IPS-18a (cell line): ENCODE measurements at regions not wholly inside any gene's neighbourhood (a gene's known extent, or its start where the extent isn't known, plus 50 kb on each side); places are given as distances from the start of the nearest gene placed in this dataset.
"Not testable (repeated sequence)": the region's sequence is repeated elsewhere in the genome, so short reads cannot be mapped to it uniquely, and the experiment has no call there.

Source experiments
- H3K27ac ChIP-seq: one replicate; pipeline ENCODE4 v1.5.1; 2013; ENCODE audit warnings: low read length
- H3K27me3 ChIP-seq: one replicate; pipeline ENCODE4 v1.6.1; 2013; ENCODE audit warnings: mild to moderate bottlenecking, low read length; ENCODE audit not compliant: control insufficient read depth, insufficient read depth
- H3K36me3 ChIP-seq: one replicate; pipeline ENCODE4 v1.6.1; 2013; ENCODE audit warnings: low read depth, low read length; ENCODE audit not compliant: control insufficient read depth
- H3K4me1 ChIP-seq: one replicate; pipeline ENCODE4 v1.6.1; 2013; ENCODE audit warnings: low read depth, low read length; ENCODE audit not compliant: control insufficient read depth
- H3K4me3 ChIP-seq: one replicate; pipeline ENCODE4 v1.5.1; 2013; ENCODE audit warnings: low read length
- H3K9ac ChIP-seq: one replicate; pipeline ENCODE4 v1.6.1; 2013; ENCODE audit warnings: mild to moderate bottlenecking, low read length, moderate library complexity
- H3K9me3 ChIP-seq: one replicate; pipeline ENCODE4 v1.6.1; 2013; ENCODE audit warnings: low read depth, low read length; ENCODE audit not compliant: control insufficient read depth

GRCh38 chr5:67855523-67855922 is 360.0 kb upstream of the PIK3R1 start:
- Histone ChIP-seq H3K9me3 (no peaks in the 10 kb centered on the region), H3K4me1 (no peaks in the 10 kb centered on the region), H3K4me3 (no peak overlapping the region), H3K27ac (no peak overlapping the region), H3K9ac (no peak overlapping the region), H3K27me3 (no peaks in the 10 kb centered on the region), H3K36me3 (no peaks in the 10 kb centered on the region)

GRCh38 chr5:67850906-67851305 is 364.6 kb upstream of the PIK3R1 start:
- H3K4me1 ChIP-seq, H3K36me3 ChIP-seq: not testable (repeated sequence)

DNA sequence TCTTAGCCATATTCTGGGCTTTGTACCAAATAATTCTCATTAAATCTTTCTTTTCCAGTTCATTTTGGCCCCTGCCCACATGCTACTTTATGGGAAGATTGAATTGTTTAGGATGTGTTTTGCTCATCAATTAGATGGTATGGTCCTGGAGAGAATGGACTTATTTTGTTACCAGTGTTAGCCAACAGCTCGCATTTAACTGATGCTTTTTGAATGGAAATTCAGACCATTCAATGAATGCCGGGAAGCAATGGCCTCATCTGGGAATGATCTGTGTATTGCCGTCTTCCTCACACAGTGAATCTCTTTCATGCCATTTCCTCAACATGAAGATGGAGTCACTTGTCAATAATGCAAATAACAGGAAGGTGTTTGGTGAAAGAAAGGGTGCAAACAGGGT is 370.6 kb upstream of the PIK3R1 start:
- peaks cover 12% of the 10 kb centered on the region for H3K4me1 ChIP-seq
- H3K27ac ChIP-seq = no peak overlapping the region
- no peaks in the 10 kb centered on the region for H3K27me3 ChIP-seq
- H3K9me3 ChIP-seq = no peaks in the 10 kb centered on the region
- no peaks in the 10 kb centered on the region for H3K36me3 ChIP-seq
- no peak overlapping the region for H3K4me3 ChIP-seq
- H3K9ac ChIP-seq = no peak overlapping the region

More at GRCh38 chr5:67850906-67851305, 364.6 kb upstream of the PIK3R1 start:
- not testable (repeated sequence) for H3K4me3 ChIP-seq, H3K9me3 ChIP-seq, H3K27me3 ChIP-seq, H3K27ac ChIP-seq, H3K9ac ChIP-seq

GRCh38 chr5:67842806-67843205 is 372.8 kb upstream of the PIK3R1 start:
- Histone ChIP-seq H3K4me3 (no peak overlapping the region), H3K27ac (no peak overlapping the region), H3K4me1 (peaks cover 12% of the 10 kb centered on the region), H3K9ac (no peak overlapping the region), H3K27me3 (no peaks in the 10 kb centered on the region), H3K36me3 (no peaks in the 10 kb centered on the region), H3K9me3 (no peaks in the 10 kb centered on the region)

GRCh38 chr5:67837225-67837624 is 378.3 kb upstream of the PIK3R1 start:
- H3K36me3 ChIP-seq, H3K9ac ChIP-seq, H3K27ac ChIP-seq, H3K27me3 ChIP-seq, H3K9me3 ChIP-seq, H3K4me1 ChIP-seq, H3K4me3 ChIP-seq: not testable (repeated sequence)

DNA sequence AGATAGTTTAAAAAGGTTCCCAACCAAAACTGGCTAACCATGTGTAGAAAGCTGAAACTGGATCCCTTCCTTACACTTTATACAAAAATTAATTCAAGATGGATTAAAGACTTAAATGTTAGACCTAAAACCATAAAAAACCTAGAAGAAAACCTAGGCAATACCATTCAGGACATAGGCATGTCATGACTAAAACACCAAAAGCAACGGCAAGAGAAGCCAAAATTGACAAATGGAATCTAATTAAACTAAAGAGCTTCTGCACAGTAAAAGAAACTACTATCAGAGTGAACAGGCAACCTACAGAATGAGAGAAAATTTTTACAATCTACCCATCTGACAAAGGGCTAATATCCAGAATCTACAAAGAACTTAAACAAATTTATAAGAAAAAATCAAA is 379.1 kb upstream of the PIK3R1 start:
- not testable (repeated sequence) for H3K27me3 ChIP-seq, H3K36me3 ChIP-seq, H3K9me3 ChIP-seq, H3K4me1 ChIP-seq, H3K4me3 ChIP-seq, H3K9ac ChIP-seq, H3K27ac ChIP-seq

GRCh38 chr5:67831048-67831447 is 384.5 kb upstream of the PIK3R1 start:
- Histone ChIP-seq H3K27me3 (no peaks in the 10 kb centered on the region), H3K9ac (no peak overlapping the region), H3K4me3 (no peak overlapping the region), H3K27ac (no peak overlapping the region), H3K4me1 (peaks cover 6% of the 10 kb centered on the region), H3K9me3 (no peaks in the 10 kb centered on the region), H3K36me3 (no peaks in the 10 kb centered on the region)

DNA sequence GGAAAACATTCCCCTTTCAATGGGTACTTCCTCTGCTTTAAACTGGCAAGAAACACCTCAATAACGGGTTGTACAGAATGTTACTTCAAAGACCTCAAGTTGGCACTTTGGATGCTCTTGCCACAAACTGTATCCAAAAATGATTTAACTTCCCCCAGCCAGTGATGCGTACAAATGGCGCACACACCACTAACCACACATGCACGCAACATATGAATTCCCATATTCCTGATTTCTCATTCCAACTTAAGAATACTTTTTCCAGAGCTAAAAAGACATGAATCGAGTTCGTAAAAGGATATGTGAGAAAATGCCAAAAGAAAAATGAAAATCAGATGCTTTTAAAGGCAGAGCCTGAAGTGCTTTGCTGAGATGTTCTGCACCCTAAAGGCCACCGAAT is 388.0 kb upstream of the PIK3R1 start:
- peaks cover 6% of the 10 kb centered on the region for H3K4me1 ChIP-seq
- H3K9me3 ChIP-seq = no peaks in the 10 kb centered on the region
- H3K9ac ChIP-seq = no peak overlapping the region
- no peaks in the 10 kb centered on the region for H3K36me3 ChIP-seq
- no peak overlapping the region for H3K4me3 ChIP-seq
- H3K27me3 ChIP-seq = no peaks in the 10 kb centered on the region
- no peak overlapping the region for H3K27ac ChIP-seq

DNA sequence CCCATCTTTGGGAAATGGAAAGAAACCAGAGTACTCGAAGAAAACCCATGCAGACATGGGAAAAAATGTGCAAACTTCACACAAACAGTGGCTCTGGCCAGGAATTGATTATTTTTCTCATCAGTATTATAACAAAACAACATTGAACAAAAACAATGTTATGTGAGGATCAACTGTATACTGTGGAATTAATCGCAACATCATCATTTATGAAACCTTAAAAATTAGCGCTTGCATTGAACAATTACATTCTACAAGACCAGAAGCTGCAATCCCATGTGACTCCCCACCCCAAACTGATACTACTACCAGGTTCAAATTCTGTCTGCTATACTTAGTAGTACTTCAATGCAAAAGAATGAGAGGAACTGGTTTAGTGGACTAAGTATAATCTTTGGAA is 390.7 kb upstream of the PIK3R1 start:
- Histone ChIP-seq H3K9ac (no peak overlapping the region), H3K9me3 (no peaks in the 10 kb centered on the region), H3K4me1 (no peaks in the 10 kb centered on the region), H3K36me3 (no peaks in the 10 kb centered on the region), H3K27me3 (no peaks in the 10 kb centered on the region), H3K4me3 (no peak overlapping the region), H3K27ac (no peak overlapping the region)

DNA sequence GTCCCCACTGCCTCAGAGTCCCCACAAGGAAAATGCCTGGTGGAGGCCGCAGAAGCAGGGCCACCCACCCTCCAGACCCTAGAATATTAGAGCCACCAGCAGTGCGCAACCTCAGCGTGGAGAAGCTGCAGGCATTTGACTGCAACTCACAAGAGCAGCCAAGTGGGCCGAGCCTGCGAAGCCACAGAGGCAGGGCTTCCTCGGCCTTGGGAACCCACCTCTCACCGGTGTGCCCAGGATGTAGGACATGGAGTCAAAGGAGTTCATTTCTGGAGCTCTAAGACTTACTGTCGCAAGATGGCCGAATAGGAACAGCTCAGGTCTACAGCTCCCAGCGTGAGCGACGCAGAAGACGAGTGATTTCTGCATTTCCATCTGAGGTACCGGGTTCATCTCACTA is 397.9 kb upstream of the PIK3R1 start:
- no peaks in the 10 kb centered on the region for H3K27me3 ChIP-seq
- H3K9ac ChIP-seq = peak overlapping the region; percentile 56
- no peaks in the 10 kb centered on the region for H3K36me3 ChIP-seq
- H3K9me3 ChIP-seq = no peaks in the 10 kb centered on the region
- no peaks in the 10 kb centered on the region for H3K4me1 ChIP-seq
- H3K4me3 ChIP-seq = peak overlapping the region; percentile 50
- H3K27ac ChIP-seq = no peak overlapping the region

DNA sequence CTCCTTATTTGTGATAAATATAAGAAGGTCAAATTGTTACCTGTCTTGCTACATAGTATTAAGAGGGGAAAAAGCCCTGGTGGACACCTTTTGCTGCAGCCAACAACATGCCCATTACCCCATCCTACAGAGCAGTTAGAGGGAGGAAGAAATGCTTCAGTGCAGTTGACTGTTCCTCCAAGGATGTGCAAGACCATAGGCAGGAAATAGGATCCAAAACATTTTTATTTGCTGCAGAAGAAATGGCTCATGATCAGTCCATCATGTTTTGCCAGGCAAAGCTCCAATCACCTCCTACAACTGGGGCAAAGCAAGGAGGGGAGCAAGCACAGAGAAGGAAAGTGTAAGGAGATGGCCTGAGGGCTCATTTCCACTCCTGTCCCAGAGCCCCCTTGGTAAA is 399.1 kb upstream of the PIK3R1 start:
- Histone ChIP-seq H3K36me3 (no peaks in the 10 kb centered on the region), H3K27me3 (no peaks in the 10 kb centered on the region), H3K9me3 (no peaks in the 10 kb centered on the region), H3K27ac (no peak overlapping the region), H3K9ac (no peak overlapping the region), H3K4me3 (peak overlapping the region; percentile 50), H3K4me1 (no peaks in the 10 kb centered on the region)

- H3K9ac ChIP-seq = no peak overlapping the region
- H3K27me3 ChIP-seq = no peaks in the 10 kb centered on the region
- no peaks in the 10 kb centered on the region for H3K36me3 ChIP-seq
- no peaks in the 10 kb centered on the region for H3K4me1 ChIP-seq
- no peak overlapping the region for H3K4me3 ChIP-seq
- H3K27ac ChIP-seq = no peak overlapping the region
- H3K9me3 ChIP-seq = no peaks in the 10 kb centered on the region
Observed at GRCh38 chr5:67815455-67816391, 399.8 kb upstream of the PIK3R1 start.
